ENCODE measurements at regions not wholly inside any gene's neighbourhood (a gene's known extent, or its start where the extent isn't known, plus 50 kb on each side); places are given as distances from the start of the nearest gene placed in this dataset.

DNA sequence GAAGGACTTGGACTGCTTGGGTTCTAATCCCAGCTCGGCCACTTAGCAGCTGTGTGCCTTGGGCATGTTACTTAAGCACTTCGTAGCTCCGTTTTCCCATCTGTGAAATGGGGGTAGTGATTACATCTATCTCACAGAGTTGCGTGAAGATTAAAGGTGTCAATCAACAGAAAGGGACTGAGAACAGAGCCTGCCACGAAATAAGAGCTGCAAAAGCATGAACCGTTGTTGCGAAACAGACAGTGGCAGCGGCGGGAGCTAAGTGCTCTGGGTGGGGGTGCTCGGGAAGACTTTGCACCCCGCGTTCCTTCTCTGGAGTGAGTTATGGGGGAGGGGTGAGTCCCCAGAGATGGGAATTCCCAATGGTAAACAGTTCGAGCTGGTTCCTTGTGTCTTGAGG is 79.6 kb upstream of the LHX1 start:
- TF ChIP-seq, protein P1, sequence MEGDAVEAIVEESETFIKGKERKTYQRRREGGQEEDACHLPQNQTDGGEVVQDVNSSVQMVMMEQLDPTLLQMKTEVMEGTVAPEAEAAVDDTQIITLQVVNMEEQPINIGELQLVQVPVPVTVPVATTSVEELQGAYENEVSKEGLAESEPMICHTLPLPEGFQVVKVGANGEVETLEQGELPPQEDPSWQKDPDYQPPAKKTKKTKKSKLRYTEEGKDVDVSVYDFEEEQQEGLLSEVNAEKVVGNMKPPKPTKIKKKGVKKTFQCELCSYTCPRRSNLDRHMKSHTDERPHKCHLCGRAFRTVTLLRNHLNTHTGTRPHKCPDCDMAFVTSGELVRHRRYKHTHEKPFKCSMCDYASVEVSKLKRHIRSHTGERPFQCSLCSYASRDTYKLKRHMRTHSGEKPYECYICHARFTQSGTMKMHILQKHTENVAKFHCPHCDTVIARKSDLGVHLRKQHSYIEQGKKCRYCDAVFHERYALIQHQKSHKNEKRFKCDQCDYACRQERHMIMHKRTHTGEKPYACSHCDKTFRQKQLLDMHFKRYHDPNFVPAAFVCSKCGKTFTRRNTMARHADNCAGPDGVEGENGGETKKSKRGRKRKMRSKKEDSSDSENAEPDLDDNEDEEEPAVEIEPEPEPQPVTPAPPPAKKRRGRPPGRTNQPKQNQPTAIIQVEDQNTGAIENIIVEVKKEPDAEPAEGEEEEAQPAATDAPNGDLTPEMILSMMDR (IDR thresholded peaks at IDR 0.05), result no peak
- TF ChIP-seq EZH2phosphoT487 (IDR thresholded peaks at IDR 0.05) (no peak), EZH2 (IDR thresholded peaks at IDR 0.05) (no peak)

Measured in neural progenitor cell (in vitro differentiated cells).